Mononuclear cell (primary cell): ENCODE measurements at regions not wholly inside any gene's neighbourhood (a gene's known extent, or its start where the extent isn't known, plus 50 kb on each side); places are given as distances from the start of the nearest gene placed in this dataset.

Experiments used
- H3K27me3 ChIP-seq: 2 replicates; pipeline ENCODE4 v1.6.0; 2011; ENCODE audit warnings: low read length, control low read depth; ENCODE audit not compliant: insufficient read depth
- H3K4me1 ChIP-seq: 2 replicates; pipeline ENCODE4 v1.5.1; 2011; ENCODE audit warnings: mild to moderate bottlenecking, low read length, control low read depth; ENCODE audit not compliant: insufficient read depth
- H3K4me3 ChIP-seq: 2 replicates; pipeline ENCODE4 v1.5.1; 2011; ENCODE audit warnings: mild to moderate bottlenecking, low read length, moderate library complexity
- H3K9me3 ChIP-seq: 2 replicates; pipeline ENCODE4 v1.5.1; 2011; ENCODE audit warnings: low read depth, mild to moderate bottlenecking, control low read depth, low read length

GRCh38 chr2:204012072-204012653 is 75.6 kb downstream of the ICOS start:
- H3K27me3 ChIP-seq = no peaks in the 10 kb centered on the region
- H3K4me3 ChIP-seq = no peak overlapping the region
- no peaks in the 10 kb centered on the region for H3K9me3 ChIP-seq
- H3K4me1 ChIP-seq = no peaks in the 10 kb centered on the region

DNA sequence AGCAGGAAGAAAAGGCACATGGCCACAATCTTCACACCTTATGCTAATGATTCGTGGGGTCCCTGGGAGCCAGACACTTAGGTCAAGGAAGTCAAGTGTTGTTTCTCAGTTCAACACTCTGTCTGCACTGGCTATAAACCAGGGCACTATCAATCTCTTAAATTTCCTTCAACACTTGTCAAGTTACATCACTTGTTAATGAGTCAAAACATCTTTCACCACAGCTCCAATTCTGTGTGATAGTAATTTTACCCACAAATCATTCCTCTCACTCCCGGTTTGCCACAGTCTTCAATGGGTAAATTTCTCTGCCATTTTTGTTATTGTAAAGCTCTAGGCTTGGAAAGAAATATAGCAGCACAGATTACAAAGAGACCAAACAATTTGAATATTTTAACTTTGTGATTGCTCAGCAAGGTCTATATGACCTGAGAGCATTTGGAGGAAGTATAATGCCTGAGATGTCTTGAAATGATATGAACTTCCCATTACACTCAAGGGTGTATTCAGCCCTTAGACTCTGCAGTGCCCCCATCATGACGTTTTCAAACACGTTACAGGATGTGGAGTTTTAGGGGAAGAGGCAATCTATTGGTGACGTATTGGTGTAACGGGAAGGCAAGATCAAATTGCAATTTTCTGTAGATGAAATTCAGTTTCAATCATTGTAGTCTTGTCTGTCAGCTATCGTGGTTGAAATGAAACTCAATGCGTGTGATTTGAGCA is 78.7 kb downstream of the ICOS start:
- H3K27me3 ChIP-seq = no peaks in the 10 kb centered on the region
- no peak overlapping the region for H3K4me3 ChIP-seq
- H3K4me1 ChIP-seq = no peaks in the 10 kb centered on the region
- no peaks in the 10 kb centered on the region for H3K9me3 ChIP-seq

- H3K4me1 ChIP-seq = no peaks in the 10 kb centered on the region
- no peaks in the 10 kb centered on the region for H3K27me3 ChIP-seq
- no peak overlapping the region for H3K4me3 ChIP-seq
- no peaks in the 10 kb centered on the region for H3K9me3 ChIP-seq
Measured at GRCh38 chr2:204018717-204019116, 82.2 kb downstream of the ICOS start.

DNA sequence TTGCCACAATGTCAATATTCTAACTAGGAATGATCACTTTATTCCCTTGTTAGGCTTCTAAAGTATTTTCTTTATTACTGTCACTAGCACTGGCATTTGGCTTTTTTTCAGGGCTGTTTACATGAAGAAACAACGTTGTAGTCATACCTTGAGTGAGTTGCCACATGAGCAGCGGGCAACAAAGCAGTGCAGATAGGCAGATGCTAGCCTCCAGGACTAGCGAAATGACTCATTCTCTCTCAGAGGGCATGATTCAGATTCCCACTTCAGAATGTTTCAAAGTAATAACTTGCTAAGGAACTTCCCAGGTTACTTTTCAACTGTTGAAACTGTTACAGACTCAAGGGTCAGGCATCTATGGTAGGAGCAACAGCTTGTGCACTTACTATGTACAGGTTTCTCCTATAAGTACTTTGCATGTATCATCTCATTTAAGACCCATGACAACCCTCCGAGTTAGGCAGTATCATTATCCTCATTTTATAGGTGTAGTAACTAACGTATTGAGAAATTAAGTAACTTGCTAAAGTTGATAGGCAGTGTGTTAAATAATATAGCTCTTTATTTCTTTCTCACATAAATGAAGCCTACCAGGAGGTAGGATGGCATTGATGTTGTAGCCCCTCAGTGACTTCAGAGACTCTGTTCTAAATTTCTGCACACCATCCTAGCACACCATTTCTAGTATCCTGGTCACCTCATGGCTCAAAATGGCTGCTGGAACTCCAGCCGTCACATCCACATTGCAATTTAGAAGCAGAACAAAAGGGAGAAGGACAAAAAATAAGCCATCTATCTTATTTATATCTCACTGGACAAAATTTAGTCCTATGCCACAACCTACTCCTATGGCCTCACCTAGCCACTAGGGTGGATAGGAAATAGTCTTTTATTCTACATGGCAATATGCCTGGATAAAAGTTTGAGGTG is 83.3 kb downstream of the ICOS start:
- H3K4me1 ChIP-seq = no peaks in the 10 kb centered on the region
- no peaks in the 10 kb centered on the region for H3K9me3 ChIP-seq
- H3K4me3 ChIP-seq = no peak overlapping the region
- no peaks in the 10 kb centered on the region for H3K27me3 ChIP-seq

DNA sequence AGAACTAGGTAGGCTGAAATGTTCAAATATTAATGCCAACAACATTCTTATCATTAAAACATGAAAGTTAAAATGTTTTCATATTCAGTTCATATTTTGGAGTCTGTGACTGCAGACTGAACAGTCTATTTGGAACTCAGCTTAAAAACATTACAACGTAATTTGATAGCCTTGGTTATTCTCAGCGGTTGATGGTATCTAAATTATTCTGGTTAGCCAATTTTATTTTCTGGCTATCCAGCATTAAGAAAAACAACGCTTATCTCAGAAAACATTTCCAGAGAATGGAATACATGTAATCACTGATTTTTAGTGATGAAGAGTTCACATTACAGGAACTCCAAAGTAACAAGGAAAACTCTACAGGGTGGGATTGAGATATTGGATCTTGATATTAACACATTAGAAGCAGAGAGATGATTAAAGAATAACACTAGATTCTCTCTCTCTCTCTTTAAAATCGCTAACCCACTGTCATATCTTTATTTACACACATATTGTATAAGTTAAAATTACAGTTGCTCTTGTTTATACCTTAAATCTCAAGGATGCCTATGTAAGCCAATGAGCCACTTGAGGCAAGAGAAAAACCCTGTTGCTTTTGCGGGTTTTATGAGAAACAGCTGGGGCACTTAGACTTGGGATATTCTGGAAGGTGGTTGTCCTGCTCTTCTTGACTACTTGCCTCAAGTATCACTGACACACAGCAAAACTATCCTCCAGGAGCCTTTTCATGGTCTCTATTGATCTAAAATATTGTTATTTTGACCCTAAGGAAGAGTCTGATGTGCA is 84.9 kb downstream of the ICOS start:
- Histone ChIP-seq H3K27me3 (no peaks in the 10 kb centered on the region), H3K4me3 (no peak overlapping the region), H3K4me1 (no peaks in the 10 kb centered on the region), H3K9me3 (no peaks in the 10 kb centered on the region)

DNA sequence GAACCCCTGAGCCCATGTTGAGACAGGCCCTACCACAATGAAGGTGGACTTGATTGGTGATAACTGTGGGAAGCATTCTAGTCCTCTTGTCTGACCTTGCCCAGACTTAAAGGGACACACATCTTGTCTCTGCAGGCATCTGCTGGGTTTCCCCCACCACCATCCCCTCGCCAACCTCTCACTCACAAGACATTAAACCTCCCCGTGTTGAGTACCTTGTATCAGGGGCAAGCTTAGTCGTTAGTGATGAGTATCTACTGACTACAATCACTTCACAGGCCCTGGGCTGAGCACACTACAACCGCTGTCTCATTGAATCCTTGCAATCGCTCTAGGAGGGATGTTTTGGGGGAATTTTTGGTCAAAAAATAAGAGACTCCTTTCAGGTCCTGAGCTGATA is 86.0 kb downstream of the ICOS start:
- Histone ChIP-seq H3K27me3 (no peaks in the 10 kb centered on the region), H3K9me3 (no peaks in the 10 kb centered on the region), H3K4me1 (no peaks in the 10 kb centered on the region), H3K4me3 (no peak overlapping the region)

DNA sequence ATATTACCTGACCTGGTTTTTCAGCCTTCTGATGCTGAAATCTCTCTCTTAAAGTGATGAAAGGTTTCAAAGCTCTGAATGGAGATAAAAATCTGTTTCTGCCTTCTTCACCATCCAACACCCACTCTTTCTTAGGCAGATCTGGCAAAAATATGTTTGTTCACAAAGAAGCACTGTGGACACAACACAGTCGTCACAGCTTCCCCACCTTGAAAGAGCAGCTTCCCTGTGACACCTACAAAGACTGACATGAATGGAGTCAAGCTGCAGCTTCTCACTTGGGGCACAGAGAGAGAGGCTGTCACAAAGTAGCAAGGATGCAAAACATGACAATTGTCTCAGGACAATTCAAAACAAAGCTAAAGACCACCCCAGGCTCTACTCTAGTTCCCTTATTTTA is 86.5 kb downstream of the ICOS start:
- H3K4me3 ChIP-seq = no peak overlapping the region
- no peaks in the 10 kb centered on the region for H3K9me3 ChIP-seq

GRCh38 chr2:204024503-204024902 is 87.9 kb downstream of the ICOS start:
- H3K9me3 ChIP-seq = no peaks in the 10 kb centered on the region
- H3K27me3 ChIP-seq = no peaks in the 10 kb centered on the region
- H3K4me3 ChIP-seq = no peak overlapping the region

More for the DNA sequence above, 86.5 kb downstream of the ICOS start:
- Histone ChIP-seq H3K27me3 (no peaks in the 10 kb centered on the region), H3K4me1 (no peaks in the 10 kb centered on the region)

GRCh38 chr2:204024906-204025475 is 88.4 kb downstream of the ICOS start:
- Histone ChIP-seq H3K4me1 (no peaks in the 10 kb centered on the region), H3K9me3 (no peaks in the 10 kb centered on the region), H3K27me3 (no peaks in the 10 kb centered on the region), H3K4me3 (no peak overlapping the region)

More at GRCh38 chr2:204024503-204024902, 87.9 kb downstream of the ICOS start:
- no peaks in the 10 kb centered on the region for H3K4me1 ChIP-seq

DNA sequence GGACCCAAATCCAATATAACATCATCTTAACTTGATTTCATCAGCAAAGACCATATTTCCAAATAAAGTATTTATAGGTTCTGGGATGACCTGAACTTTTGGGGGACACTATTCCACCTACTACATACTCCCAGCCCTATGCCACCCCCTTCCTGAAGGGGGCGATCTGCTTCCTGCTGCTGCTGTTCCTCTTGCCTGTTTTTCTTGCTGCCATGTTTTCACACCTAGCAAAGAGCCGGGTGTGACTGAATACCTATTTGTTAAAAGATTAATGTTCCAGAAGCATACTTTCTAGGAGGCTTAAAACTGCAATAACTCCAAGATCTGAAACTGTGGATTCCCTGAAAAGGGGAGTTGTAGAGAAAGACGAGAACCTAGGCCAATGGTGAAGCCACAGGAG is 89.7 kb downstream of the ICOS start:
- no peak overlapping the region for H3K4me3 ChIP-seq
- H3K9me3 ChIP-seq = no peaks in the 10 kb centered on the region
- no peaks in the 10 kb centered on the region for H3K4me1 ChIP-seq
- H3K27me3 ChIP-seq = no peaks in the 10 kb centered on the region

DNA sequence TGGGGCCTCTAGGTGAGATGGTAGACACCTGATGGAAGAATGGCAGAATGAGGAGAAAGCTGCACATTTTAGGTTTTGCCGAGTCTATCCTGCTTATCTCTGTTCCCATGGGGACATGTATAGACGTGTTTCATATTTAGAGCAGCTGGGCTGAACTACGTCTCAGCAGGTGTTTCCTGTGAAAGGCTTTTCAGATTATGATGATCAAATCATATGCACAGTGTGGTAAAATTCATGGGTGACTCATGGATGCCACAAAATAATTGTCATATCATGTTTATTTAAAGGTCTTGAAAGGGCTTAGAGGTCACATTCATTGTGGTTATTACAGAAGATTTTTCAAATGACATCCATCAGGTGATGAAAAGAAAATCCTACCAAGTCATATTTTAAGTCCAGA is 90.5 kb downstream of the ICOS start:
- no peak overlapping the region for H3K4me3 ChIP-seq
- H3K9me3 ChIP-seq = no peaks in the 10 kb centered on the region
- H3K4me1 ChIP-seq = no peaks in the 10 kb centered on the region
- H3K27me3 ChIP-seq = no peaks in the 10 kb centered on the region

- Histone ChIP-seq H3K4me3 (no peak overlapping the region), H3K4me1 (no peaks in the 10 kb centered on the region), H3K27me3 (no peaks in the 10 kb centered on the region), H3K9me3 (no peaks in the 10 kb centered on the region)
Measured at GRCh38 chr2:204030322-204030721, 93.8 kb downstream of the ICOS start.

DNA sequence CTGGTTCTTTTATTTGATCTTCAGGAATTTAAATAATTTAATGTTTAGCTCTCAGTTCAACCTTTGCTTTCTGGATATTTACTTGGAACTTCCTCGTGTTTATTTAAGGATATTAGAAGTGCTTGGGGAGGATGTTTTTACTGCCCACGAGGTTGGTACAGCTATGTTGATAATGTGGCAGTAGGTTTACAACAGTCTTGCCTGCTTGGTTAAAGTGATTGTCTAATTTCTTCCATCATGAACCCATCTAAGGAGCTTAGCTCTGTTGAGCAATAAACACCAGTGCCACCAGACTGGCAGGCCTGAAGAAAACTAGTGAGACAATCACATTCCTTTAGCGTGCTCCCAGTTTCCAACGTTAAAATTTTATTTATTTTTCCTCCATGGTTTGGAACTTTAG is 94.5 kb downstream of the ICOS start:
- H3K4me3 ChIP-seq = no peak overlapping the region
- no peaks in the 10 kb centered on the region for H3K4me1 ChIP-seq
- H3K9me3 ChIP-seq = no peaks in the 10 kb centered on the region
- no peaks in the 10 kb centered on the region for H3K27me3 ChIP-seq

GRCh38 chr2:204032301-204032700 is 95.7 kb downstream of the ICOS start:
- Histone ChIP-seq H3K4me1 (no peaks in the 10 kb centered on the region), H3K9me3 (no peaks in the 10 kb centered on the region), H3K27me3 (no peaks in the 10 kb centered on the region), H3K4me3 (no peak overlapping the region)
